SK-N-MC (cell line): ENCODE measurements at regions not wholly inside any gene's neighbourhood (a gene's known extent, or its start where the extent isn't known, plus 50 kb on each side); places are given as distances from the start of the nearest gene placed in this dataset.

Experiments
- DNase-seq: peaks from one replicate; pipeline ENCODE4 v3.0.0-alpha.2; 2011; ENCODE audit warnings: low read depth, low spot score
- H3K27ac ChIP-seq: fragments of 200-600 bp; sonication (generic); 2 replicates; pipeline ENCODE4 v1.5.1; 2016; ENCODE audit warnings: mixed run types
- H3K36me3 ChIP-seq: fragments of 200-600 bp; sonication (generic); 2 replicates; pipeline ENCODE4 v1.6.1; 2017; ENCODE audit warnings: antibody characterized with exemption, low read length, mixed read lengths; ENCODE audit not compliant: insufficient read depth
- H3K4me3 ChIP-seq: fragments of 200-600 bp; sonication (generic); 2 replicates; pipeline ENCODE4 v1.5.1; 2016
- H3K9ac ChIP-seq: fragments of 200-600 bp; sonication (generic); 2 replicates; pipeline ENCODE4 v1.8.0; 2017; ENCODE audit warnings: mixed run types, mixed read lengths; ENCODE audit not compliant: insufficient read length
- H3K9me3 ChIP-seq: fragments of 200-600 bp; sonication (generic); 2 replicates; pipeline ENCODE4 v1.6.1; 2017; ENCODE audit warnings: low read depth, mild to moderate bottlenecking, antibody characterized with exemption, low read length, moderate library complexity, mixed read lengths
- EZH2 ChIP-seq: fragments of 200-600 bp; sonication (generic); IDR thresholded peaks from one replicate; pipeline ENCODE4 v1.6.1; 2017; ENCODE audit warnings: antibody characterized with exemption
- FOXP2 ChIP-seq: optimal IDR thresholded peaks from 2 replicates; pipeline ENCODE3; 2011; ENCODE audit warnings: mild to moderate bottlenecking, moderate library complexity; ENCODE audit not compliant: insufficient read depth; ENCODE audit errors: extremely low read length, control extremely low read depth
- POLR2AphosphoS5 ChIP-seq: IDR thresholded peaks from 2 replicates; pipeline ENCODE4 v1.6.1; 2012; ENCODE audit warnings: mild to moderate bottlenecking, low read depth, low read length, borderline replicate concordance

DNA sequence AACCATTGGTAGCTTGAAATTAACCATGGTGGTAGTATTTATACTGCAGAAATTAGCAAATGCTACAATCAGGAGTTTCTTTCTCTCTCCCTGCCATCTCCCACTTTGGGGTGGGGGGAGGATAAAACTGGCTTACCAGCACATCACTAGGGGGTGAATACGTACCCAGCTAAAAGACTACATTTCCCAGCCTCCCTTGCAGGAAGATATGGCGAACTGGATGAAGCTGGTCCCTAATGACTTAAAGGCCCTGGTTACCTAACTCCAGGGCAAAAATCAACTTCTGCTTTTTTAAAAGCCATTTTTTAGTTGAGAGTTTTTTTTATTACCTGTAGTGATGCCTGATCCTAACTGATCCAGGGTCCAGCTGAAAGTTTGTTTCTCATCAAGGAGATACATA is 70.3 kb upstream of the RAB12 start:
- Histone ChIP-seq H3K9me3 (no peaks in the 10 kb centered on the region), H3K36me3 (no peaks in the 10 kb centered on the region), H3K9ac (no peak overlapping the region), H3K27ac (no peak overlapping the region), H3K4me3 (no peak overlapping the region)
- no peak for TF ChIP-seq EZH2
- DNase-seq, result no peak

DNA sequence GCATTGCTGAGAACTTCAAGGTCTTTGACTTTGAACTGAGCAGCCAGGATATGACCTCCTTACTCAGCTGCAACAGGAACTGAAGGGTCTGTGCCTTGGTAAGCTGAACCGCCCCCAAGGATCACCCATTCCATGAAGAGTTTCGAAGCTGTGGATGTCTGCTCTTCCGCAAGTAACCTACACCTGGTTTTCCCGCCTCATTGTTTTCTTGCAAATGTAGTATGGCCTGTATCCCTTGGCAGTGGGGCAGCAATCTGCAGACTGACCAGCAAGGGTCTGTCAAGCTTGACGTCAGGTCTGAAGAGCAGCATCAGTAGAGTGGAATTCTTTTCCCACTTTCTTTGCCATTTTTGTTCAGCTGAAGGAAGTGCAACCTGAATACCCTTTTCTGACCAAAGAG is 62.6 kb upstream of the RAB12 start:
- TF ChIP-seq POLR2AphosphoS5 (no peak), EZH2 (no peak), FOXP2 (no peak)
- no peak overlapping the region for H3K27ac ChIP-seq
- no peaks in the 10 kb centered on the region for H3K9me3 ChIP-seq
- no peak for DNase-seq
- no peak overlapping the region for H3K4me3 ChIP-seq
- no peak overlapping the region for H3K9ac ChIP-seq
- H3K36me3 ChIP-seq, result no peaks in the 10 kb centered on the region

DNA sequence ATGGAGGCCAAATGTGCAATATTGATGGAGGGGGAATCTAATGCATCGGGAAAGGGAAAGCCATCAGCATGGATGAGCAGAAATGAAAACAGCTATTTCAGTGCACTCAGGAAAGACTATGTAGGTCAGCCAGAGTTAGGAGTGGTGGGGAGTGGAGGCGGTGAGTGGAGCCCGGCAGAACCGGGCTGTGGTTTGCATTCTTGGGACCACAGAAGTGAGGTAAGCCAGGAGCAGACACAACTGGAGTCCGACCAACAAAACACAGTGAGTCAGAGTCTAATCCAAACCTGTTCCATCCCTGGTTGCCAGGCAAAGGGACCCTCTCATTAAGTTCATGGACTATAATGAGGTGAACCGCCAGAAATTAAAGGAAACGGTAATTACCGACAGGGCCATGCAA is 61.1 kb upstream of the RAB12 start:
- TF ChIP-seq FOXP2 (no peak), EZH2 (no peak), POLR2AphosphoS5 (no peak)
- H3K4me3 ChIP-seq, result no peak overlapping the region
- no peak overlapping the region for H3K27ac ChIP-seq
- H3K36me3 ChIP-seq, result no peaks in the 10 kb centered on the region
- H3K9ac ChIP-seq, result no peak overlapping the region
- DNase-seq, result no peak
- H3K9me3 ChIP-seq, result no peaks in the 10 kb centered on the region

DNA sequence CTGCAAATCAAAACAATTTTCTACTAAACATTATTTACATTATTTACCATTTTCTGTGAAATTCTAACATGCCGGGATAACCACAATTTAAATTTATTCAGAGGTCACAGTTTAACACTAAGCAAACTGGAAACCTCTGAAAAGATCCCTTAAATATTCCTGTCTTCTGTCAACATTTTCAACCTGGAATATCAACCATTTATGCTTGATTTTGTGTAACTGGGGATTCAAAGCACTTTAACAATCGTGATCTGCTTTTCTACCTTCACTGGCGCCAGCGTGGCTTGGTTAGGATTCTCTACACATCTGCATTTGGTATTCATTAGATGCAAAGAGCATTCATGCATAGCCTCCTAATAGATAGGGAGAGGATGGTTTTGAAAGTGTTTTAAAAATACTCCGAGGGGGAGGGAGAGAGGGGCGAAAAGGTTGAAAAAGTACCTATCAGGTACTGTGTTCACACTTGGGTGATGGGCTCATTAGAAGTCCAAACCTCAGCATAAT is 59.9 kb upstream of the RAB12 start:
- no peak for TF ChIP-seq FOXP2
- TF ChIP-seq POLR2AphosphoS5, result no peak
- TF ChIP-seq EZH2, result no peak
- no peaks in the 10 kb centered on the region for H3K36me3 ChIP-seq
- H3K9ac ChIP-seq, result no peak overlapping the region
- H3K27ac ChIP-seq, result no peak overlapping the region
- DNase-seq, result no peak
- no peak overlapping the region for H3K4me3 ChIP-seq
- H3K9me3 ChIP-seq, result no peaks in the 10 kb centered on the region

DNA sequence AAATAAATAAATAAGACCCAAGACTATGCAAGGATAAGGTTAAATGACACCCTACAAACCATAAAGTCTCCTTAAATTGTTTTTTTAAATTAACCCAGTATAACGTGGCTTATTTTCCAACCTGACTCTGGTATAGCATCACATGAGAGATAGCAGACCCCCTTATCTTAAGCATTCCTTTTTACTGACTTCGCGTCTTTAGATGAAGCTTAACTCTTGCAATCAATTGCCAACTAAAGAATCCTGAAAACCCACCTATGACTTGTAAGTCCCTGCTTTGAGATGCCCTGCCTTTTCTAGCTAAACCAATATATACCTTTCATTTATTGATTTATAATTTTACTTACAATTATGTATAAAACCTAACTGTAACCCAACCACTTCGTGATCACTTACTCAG is 57.1 kb upstream of the RAB12 start:
- Histone ChIP-seq H3K27ac (no peak overlapping the region), H3K9me3 (no peaks in the 10 kb centered on the region), H3K9ac (no peak overlapping the region), H3K36me3 (no peaks in the 10 kb centered on the region), H3K4me3 (no peak overlapping the region)
- TF ChIP-seq POLR2AphosphoS5, result no peak
- no peak for TF ChIP-seq FOXP2
- TF ChIP-seq EZH2, result no peak
- DNase-seq, result no peak

DNA sequence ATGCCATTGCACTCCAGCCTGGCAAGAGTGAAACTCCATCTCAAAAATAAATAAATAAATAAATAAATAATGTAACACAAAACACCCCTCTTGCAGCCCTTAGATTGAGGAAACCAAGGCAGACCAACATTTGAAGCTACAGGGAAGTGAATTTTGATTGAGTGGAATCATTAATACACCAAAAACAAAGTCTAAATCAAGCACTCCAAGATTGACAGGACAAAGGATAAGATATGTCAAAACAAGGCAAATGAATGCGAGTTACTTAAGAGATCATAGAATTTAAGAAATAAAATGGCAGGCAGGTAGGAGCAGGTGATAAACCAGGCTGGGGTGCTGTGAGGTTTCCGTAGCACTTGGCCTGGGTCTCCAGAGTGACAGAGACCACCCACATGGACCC is 54.9 kb upstream of the RAB12 start:
- Histone ChIP-seq H3K36me3 (no peaks in the 10 kb centered on the region), H3K27ac (no peak overlapping the region), H3K9ac (no peak overlapping the region), H3K9me3 (no peaks in the 10 kb centered on the region), H3K4me3 (no peak overlapping the region)
- DNase-seq, result no peak
- TF ChIP-seq EZH2, result no peak
- no peak for TF ChIP-seq FOXP2
- no peak for TF ChIP-seq POLR2AphosphoS5

DNA sequence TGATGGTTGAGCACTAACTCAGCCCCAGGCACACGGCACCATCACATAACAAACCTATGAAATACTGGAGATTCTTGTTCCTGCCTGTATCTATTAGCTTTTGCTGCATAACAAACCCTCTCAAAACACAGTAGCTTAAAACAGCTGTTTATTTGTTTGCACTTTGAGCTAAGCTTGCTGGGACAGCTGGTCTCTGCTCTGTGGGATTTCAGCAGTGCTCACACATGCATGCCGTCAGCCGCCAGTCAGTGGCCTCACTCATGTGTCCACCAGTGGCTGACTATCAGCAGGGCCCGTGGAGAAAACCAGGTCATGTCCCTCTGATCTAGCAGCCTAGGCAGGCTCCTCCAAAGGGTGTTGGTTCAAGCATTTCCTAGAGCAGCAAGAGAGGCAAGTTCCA is 52.8 kb upstream of the RAB12 start:
- TF ChIP-seq FOXP2, result no peak
- TF ChIP-seq POLR2AphosphoS5, result no peak
- no peak for TF ChIP-seq EZH2
- Histone ChIP-seq H3K9ac (no peak overlapping the region), H3K9me3 (no peaks in the 10 kb centered on the region), H3K27ac (no peak overlapping the region), H3K4me3 (no peak overlapping the region), H3K36me3 (no peaks in the 10 kb centered on the region)
- DNase-seq, result no peak
